DND-41 (cell line): ENCODE measurements at regions not wholly inside any gene's neighbourhood (a gene's known extent, or its start where the extent isn't known, plus 50 kb on each side); places are given as distances from the start of the nearest gene placed in this dataset.

Source experiments
- ATAC-seq: fragments of 200-7000 bp; cut with Tn5 transposase; 3 replicates; pipeline ENCODE4 v1.9.1; 2021; ENCODE audit warnings: low read depth; ENCODE audit not compliant: insufficient read depth
- DNase-seq: peaks from one replicate; pipeline ENCODE4 v3.0.0-alpha.2; 2020
- H2AFZ ChIP-seq: 2 replicates; pipeline ENCODE4 v1.6.0; 2012; ENCODE audit warnings: low read depth, low read length
- H3K27ac ChIP-seq: 2 replicates; pipeline ENCODE4 v1.5.1; 2012; ENCODE audit warnings: low read length, inconsistent platforms
- H3K27me3 ChIP-seq: fragments of 200-600 bp; sonication (generic); 2 replicates; pipeline ENCODE4 v1.6.0; 2012; ENCODE audit warnings: low read length, mild to moderate bottlenecking, inconsistent platforms; ENCODE audit not compliant: insufficient read depth, poor library complexity
- H3K36me3 ChIP-seq: 2 replicates; pipeline ENCODE4 v1.5.1; 2012; ENCODE audit warnings: low read length, inconsistent platforms; ENCODE audit not compliant: insufficient read depth
- H3K4me1 ChIP-seq: 2 replicates; pipeline ENCODE4 v1.5.1; 2012; ENCODE audit warnings: mild to moderate bottlenecking, low read length; ENCODE audit not compliant: insufficient read depth
- H3K4me2 ChIP-seq: 2 replicates; pipeline ENCODE4 v1.6.0; 2012; ENCODE audit warnings: mild to moderate bottlenecking, moderate library complexity, low read length, inconsistent platforms; ENCODE audit not compliant: insufficient read depth
- H3K4me3 ChIP-seq, 2 experiments: fragments of 200-600 bp in 1 of 2; shearing (Covaris generic) in 1 of 2; 2 replicates each; pipeline ENCODE4 v1.5.1; 2012 to 2016; ENCODE audit warnings: inconsistent platforms in 2 of 2, low read length in 2 of 2, mild to moderate bottlenecking in 2 of 2, low read depth in 1 of 2, moderate library complexity in 1 of 2
- H3K79me2 ChIP-seq: 2 replicates; pipeline ENCODE4 v1.6.0; 2012; ENCODE audit warnings: low read length, inconsistent platforms; ENCODE audit not compliant: insufficient read depth
- H3K9ac ChIP-seq: 2 replicates; pipeline ENCODE4 v1.6.0; 2012; ENCODE audit warnings: low read depth, mild to moderate bottlenecking, inconsistent platforms, low read length, moderate library complexity
- H3K9me3 ChIP-seq: 2 replicates; pipeline ENCODE4 v1.5.1; 2012; ENCODE audit warnings: low read length, moderate library complexity, mild to moderate bottlenecking, inconsistent platforms; ENCODE audit not compliant: insufficient read depth, severe bottlenecking
- H4K20me1 ChIP-seq: 2 replicates; pipeline ENCODE4 v1.6.0; 2012; ENCODE audit warnings: low read length; ENCODE audit not compliant: insufficient read depth
- CTCF ChIP-seq: IDR thresholded peaks from 2 replicates; pipeline ENCODE4 v1.5.1; 2012; ENCODE audit warnings: borderline replicate concordance, low read length, moderate library complexity, mild to moderate bottlenecking; ENCODE audit not compliant: poor library complexity, severe bottlenecking; ENCODE audit errors: extremely low read depth
- EZH2 ChIP-seq: IDR thresholded peaks from 3 replicates; pipeline ENCODE4 v1.6.1; 2012; ENCODE audit warnings: borderline replicate concordance, low read depth, mild to moderate bottlenecking, moderate library complexity, low read length, inconsistent platforms; ENCODE audit not compliant: severe bottlenecking

GRCh38 chr9:7336356-7337065 lies 463.1 kb downstream of the DMAC1 start:
- Histone ChIP-seq H3K27me3 (no peaks in the 10 kb centered on the region), H3K79me2 (no peaks in the 10 kb centered on the region), H2AFZ (no peak overlapping the region), H3K4me1 (no peaks in the 10 kb centered on the region), H3K4me3 (no peak overlapping the region), H3K27ac (no peak overlapping the region), H3K36me3 (no peaks in the 10 kb centered on the region), H3K4me2 (no peak overlapping the region), H4K20me1 (no peaks in the 10 kb centered on the region), H3K9ac (no peak overlapping the region), H3K9me3 (no peaks in the 10 kb centered on the region)
- ATAC-seq = no peak
- DNase-seq = no peak
- TF ChIP-seq CTCF = no peak

DNA sequence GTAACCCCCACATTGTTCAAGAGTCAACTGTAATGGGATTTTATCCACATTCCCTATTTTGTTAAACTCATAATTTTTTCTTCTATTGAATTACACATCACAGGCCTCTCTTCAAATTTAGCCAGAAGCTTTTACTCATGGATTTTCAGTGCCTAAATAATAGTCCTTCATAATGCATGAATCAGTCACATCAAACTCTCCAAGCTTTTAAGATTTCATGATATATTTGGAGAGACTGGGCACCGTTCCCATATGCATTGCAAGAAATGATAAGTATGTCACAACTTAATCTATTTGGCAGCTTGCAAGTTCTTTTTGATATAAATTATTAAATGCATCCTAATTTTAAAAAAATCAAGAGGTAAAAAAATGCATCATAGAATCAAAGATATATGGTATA lies 465.9 kb downstream of the DMAC1 start:
- Histone ChIP-seq H4K20me1 (no peaks in the 10 kb centered on the region), H2AFZ (no peak overlapping the region), H3K4me3 (no peak overlapping the region), H3K27me3 (no peaks in the 10 kb centered on the region), H3K79me2 (no peaks in the 10 kb centered on the region), H3K9ac (no peak overlapping the region), H3K36me3 (no peaks in the 10 kb centered on the region), H3K27ac (no peak overlapping the region), H3K4me1 (no peaks in the 10 kb centered on the region), H3K9me3 (no peaks in the 10 kb centered on the region), H3K4me2 (no peak overlapping the region)
- DNase-seq (no peak), ATAC-seq (no peak)
- no peak for TF ChIP-seq CTCF
- TF ChIP-seq EZH2 = no peak

DNA sequence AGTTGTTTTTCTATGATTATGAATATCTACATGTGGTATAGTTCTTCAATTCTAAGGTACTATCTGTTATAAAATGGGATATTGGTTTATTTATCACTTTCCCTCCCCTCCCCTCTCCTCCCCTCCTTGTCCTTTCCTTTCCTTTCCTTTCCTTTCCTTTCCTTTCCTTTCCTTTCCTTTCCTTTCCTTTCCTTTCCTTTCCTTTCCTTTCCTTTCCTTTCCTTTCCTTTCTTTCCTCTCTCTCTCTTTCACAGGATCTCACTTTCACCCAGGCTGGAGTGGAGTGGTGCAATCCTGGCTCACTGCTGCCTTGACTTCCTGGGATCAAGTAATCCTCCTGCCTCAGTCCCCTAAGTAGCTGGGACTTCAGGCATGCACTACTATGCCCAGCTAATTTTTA lies 466.8 kb downstream of the DMAC1 start:
- H3K4me1 ChIP-seq = no peaks in the 10 kb centered on the region
- no peak for DNase-seq

More for the DNA sequence above, 466.8 kb downstream of the DMAC1 start:
- Histone ChIP-seq H3K9me3 (no peaks in the 10 kb centered on the region), H2AFZ (no peak overlapping the region), H3K4me2 (no peak overlapping the region), H3K79me2 (no peaks in the 10 kb centered on the region), H3K9ac (no peak overlapping the region), H3K27me3 (no peaks in the 10 kb centered on the region), H3K4me3 (no peak overlapping the region), H3K27ac (no peak overlapping the region), H3K36me3 (no peaks in the 10 kb centered on the region), H4K20me1 (no peaks in the 10 kb centered on the region)
- ATAC-seq = no peak
- TF ChIP-seq EZH2 = no peak
- no peak for TF ChIP-seq CTCF
